B cell (primary cell): ENCODE measurements at regions not wholly inside any gene's neighbourhood (a gene's known extent, or its start where the extent isn't known, plus 50 kb on each side); places are given as distances from the start of the nearest gene placed in this dataset.

Experiments used
- ATAC-seq: fragments of 200-7000 bp; cut with Tn5 transposase; one replicate; pipeline ENCODE4 v1.10.0; 2021; ENCODE audit warnings: low read depth, mild to moderate bottlenecking, moderate number of reproducible peaks, moderate library complexity
- CTCF ChIA-PET: fragments of 350-600 bp; sonication (Branson Sonifier 250); formaldehyde crosslinking; loops from one replicate; lab custom pipeline; 2021; ENCODE audit warnings: antibody characterized with exemption, inconsistent platforms; lab: Charles Lee
- POLR2A ChIA-PET: fragments of 350-600 bp; sonication (Branson Sonifier 250); formaldehyde crosslinking; loops from one replicate; lab custom pipeline; 2021; ENCODE audit warnings: antibody characterized with exemption; lab: Charles Lee
- DNase-seq: peaks from one replicate; pipeline ENCODE4 v3.0.0; 2013
- H2AFZ ChIP-seq: 2 replicates; pipeline ENCODE4 v1.6.1; 2012; ENCODE audit warnings: mild to moderate bottlenecking, low read depth, low read length; ENCODE audit not compliant: insufficient read depth, poor library complexity, severe bottlenecking
- H3K27ac ChIP-seq, 2 donors: 1 replicate in 1 of 2; 2 replicates in 1 of 2; pipeline ENCODE4 v1.5.1; 2012 to 2013; ENCODE audit warnings: low read length in 2 of 2, mild to moderate bottlenecking in 2 of 2, moderate library complexity in 1 of 2
- H3K27me3 ChIP-seq, 4 experiments: fragments of 200-600 bp in 1 of 4; sonication (generic) in 1 of 4; replicated peaks in 1 of 4; 1 replicate in 2 of 4; 2 replicates in 2 of 4; pipeline versions ENCODE4 v1.6.1 to v1.7.0; 2013 to 2016; ENCODE audit warnings: low read length in 3 of 4, mild to moderate bottlenecking in 2 of 4, mixed read lengths in 1 of 4, moderate library complexity in 1 of 4; ENCODE audit not compliant: insufficient read depth in 4 of 4, control insufficient read depth in 3 of 4; ENCODE audit errors: control extremely low read depth in 1 of 4
- H3K36me3 ChIP-seq, 2 experiments: replicated peaks in 1 of 2; 1 replicate in 1 of 2; 2 replicates in 1 of 2; pipeline versions ENCODE4 v1.6.1 to v1.7.1; 2013; ENCODE audit warnings: low read length in 1 of 2; ENCODE audit not compliant: insufficient read depth in 2 of 2, control insufficient read depth in 1 of 2; ENCODE audit errors: control extremely low read depth in 1 of 2, extremely low read depth in 1 of 2
- H3K4me1 ChIP-seq, 2 donors: fragments of 200-600 bp in 1 of 2; sonication (generic) in 1 of 2; 1 replicate in 1 of 2; 2 replicates in 1 of 2; pipeline versions ENCODE4 v1.5.1 to v1.6.1; 2013 to 2017; ENCODE audit warnings: low read length in 2 of 2; ENCODE audit not compliant: control insufficient read depth in 2 of 2, insufficient read depth in 2 of 2
- H3K4me2 ChIP-seq: replicated peaks from 2 replicates; pipeline ENCODE3; 2012; ENCODE audit warnings: mild to moderate bottlenecking, low read depth, low read length; ENCODE audit not compliant: poor library complexity, severe bottlenecking
- H3K4me3 ChIP-seq, 5 experiments: fragments of 200-600 bp in 1 of 5; sonication (generic) in 1 of 5; 1 replicate in 3 of 5; 2 replicates in 2 of 5; pipeline versions ENCODE4 v1.5.1 to v1.7.0; 2011 to 2016; ENCODE audit warnings: low read length in 4 of 5, mild to moderate bottlenecking in 4 of 5, low read depth in 2 of 5, control low read depth in 1 of 5, moderate library complexity in 1 of 5; ENCODE audit not compliant: insufficient read depth in 1 of 5; ENCODE audit errors: control extremely low read depth in 1 of 5, extremely low read depth in 1 of 5
- H3K79me2 ChIP-seq: fragments of 200-600 bp; sonication (generic); one replicate; pipeline ENCODE4 v1.6.0; 2016; ENCODE audit warnings: low read length; ENCODE audit not compliant: control insufficient read depth, insufficient read depth
- H3K9ac ChIP-seq: fragments of 200-600 bp; sonication (generic); 2 replicates; pipeline ENCODE4 v1.6.1; 2017; ENCODE audit warnings: mild to moderate bottlenecking, low read length, moderate library complexity
- H3K9me3 ChIP-seq, 3 donors: one replicate each; pipeline versions ENCODE4 v1.6.1 to v1.7.1; 2013; ENCODE audit warnings: low read length in 2 of 3; ENCODE audit not compliant: control insufficient read depth in 2 of 3, insufficient read depth in 1 of 3; ENCODE audit errors: control extremely low read depth in 1 of 3
- H4K20me1 ChIP-seq: 2 replicates; pipeline ENCODE4 v1.6.0; 2012; ENCODE audit warnings: mild to moderate bottlenecking, low read length; ENCODE audit not compliant: insufficient read depth, control insufficient read depth, poor library complexity, severe bottlenecking
- H3K27ac Mint-ChIP-seq: one replicate; pipeline ENCODE4 v1.8.0; 2021; ENCODE audit warnings: mixed read lengths
- H3K27me3 Mint-ChIP-seq: one replicate; pipeline ENCODE4 v1.8.0; 2021; ENCODE audit warnings: mixed read lengths
- H3K4me1 Mint-ChIP-seq: one replicate; pipeline ENCODE4 v1.8.0; 2021; ENCODE audit warnings: mixed read lengths
- H3K4me3 Mint-ChIP-seq: one replicate; pipeline ENCODE4 v1.8.0; 2021; ENCODE audit warnings: mixed read lengths
- H3K9me3 Mint-ChIP-seq: one replicate; pipeline ENCODE4 v1.8.0; 2022; ENCODE audit warnings: mixed read lengths; ENCODE audit not compliant: insufficient read depth
- EZH2 ChIP-seq: IDR thresholded peaks from 2 replicates; pipeline ENCODE4 v1.6.1; 2012; ENCODE audit warnings: borderline replicate concordance, low read depth, mild to moderate bottlenecking, moderate library complexity, low read length; ENCODE audit not compliant: insufficient read depth, poor library complexity, severe bottlenecking
- WGBS: methylation state at CpG from one replicate; pipeline ENCODE4 v1.1.5; 2013; ENCODE audit warnings: missing lambda C conversion rate; ENCODE audit not compliant: insufficient coverage; 5-methylcytosine and 5-hydroxymethylcytosine counted together
- intact Hi-C: fragments of 100-400 bp; cut with micrococcal nuclease; formaldehyde crosslinking; loops from one replicate; pipeline ENCODE4 v1.10.0; 2022
- TF ChIP-seq, protein P1 (sequence below): fragments of 200-600 bp; IDR thresholded peaks from one replicate; pipeline ENCODE4 v1.8.0; 2022; ENCODE audit warnings: antibody characterized with exemption, mild to moderate bottlenecking

DNA sequence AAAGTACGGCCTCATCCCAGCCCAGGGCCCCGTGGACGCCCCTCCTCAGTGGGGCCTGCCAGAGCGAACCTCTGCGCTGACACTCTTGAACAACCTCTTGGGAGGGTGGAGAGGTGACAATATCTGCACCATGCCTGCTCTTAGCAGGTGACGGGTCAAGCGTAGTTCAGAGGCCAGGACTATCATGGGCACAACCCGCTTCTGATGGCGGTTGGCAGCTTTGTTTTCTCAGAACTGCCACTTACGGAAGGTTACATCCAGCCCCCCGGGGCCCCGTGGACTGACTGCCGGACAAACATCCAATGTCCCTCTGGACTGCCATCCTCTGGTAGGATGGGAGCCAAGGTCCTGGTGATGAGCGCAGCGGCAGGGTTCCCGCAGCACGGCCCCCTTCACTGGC is 91.1 kb downstream of the TUBA3C start:
- H4K20me1 ChIP-seq, result no peaks in the 10 kb centered on the region
- Mint-ChIP-seq H3K9me3 (peaks cover 6% of the 10 kb centered on the region), H3K4me3 (no peak overlapping the region), H3K27me3 (no peaks in the 10 kb centered on the region), H3K27ac (no peak overlapping the region), H3K4me1 (no peaks in the 10 kb centered on the region)
- DNase-seq (no peak), ATAC-seq (no peak)
- intact Hi-C loops, result no loop called here
- H3K9ac ChIP-seq, result no peak overlapping the region
- no peaks in the 10 kb centered on the region for H3K36me3 ChIP-seq
- ChIA-PET CTCF (no interaction called here), POLR2A (no interaction called here)
- no peak overlapping the region for H3K4me3 ChIP-seq
- no peak for TF ChIP-seq EZH2
- TF ChIP-seq, protein P1, sequence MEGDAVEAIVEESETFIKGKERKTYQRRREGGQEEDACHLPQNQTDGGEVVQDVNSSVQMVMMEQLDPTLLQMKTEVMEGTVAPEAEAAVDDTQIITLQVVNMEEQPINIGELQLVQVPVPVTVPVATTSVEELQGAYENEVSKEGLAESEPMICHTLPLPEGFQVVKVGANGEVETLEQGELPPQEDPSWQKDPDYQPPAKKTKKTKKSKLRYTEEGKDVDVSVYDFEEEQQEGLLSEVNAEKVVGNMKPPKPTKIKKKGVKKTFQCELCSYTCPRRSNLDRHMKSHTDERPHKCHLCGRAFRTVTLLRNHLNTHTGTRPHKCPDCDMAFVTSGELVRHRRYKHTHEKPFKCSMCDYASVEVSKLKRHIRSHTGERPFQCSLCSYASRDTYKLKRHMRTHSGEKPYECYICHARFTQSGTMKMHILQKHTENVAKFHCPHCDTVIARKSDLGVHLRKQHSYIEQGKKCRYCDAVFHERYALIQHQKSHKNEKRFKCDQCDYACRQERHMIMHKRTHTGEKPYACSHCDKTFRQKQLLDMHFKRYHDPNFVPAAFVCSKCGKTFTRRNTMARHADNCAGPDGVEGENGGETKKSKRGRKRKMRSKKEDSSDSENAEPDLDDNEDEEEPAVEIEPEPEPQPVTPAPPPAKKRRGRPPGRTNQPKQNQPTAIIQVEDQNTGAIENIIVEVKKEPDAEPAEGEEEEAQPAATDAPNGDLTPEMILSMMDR, result no peak
- no peaks in the 10 kb centered on the region for H3K27me3 ChIP-seq
- H3K4me2 ChIP-seq, result no peak overlapping the region
- no peak overlapping the region for H3K27ac ChIP-seq
- no peak overlapping the region for H2AFZ ChIP-seq
- no peaks in the 10 kb centered on the region for H3K79me2 ChIP-seq
- H3K4me1 ChIP-seq, result no peaks in the 10 kb centered on the region
- WGBS, result 98% methylated on average over 17 of the region's 17 CpGs
- H3K9me3 ChIP-seq, result peaks cover 0 to 32% (median 0%) of the 10 kb centered on the region in 3 donors

DNA sequence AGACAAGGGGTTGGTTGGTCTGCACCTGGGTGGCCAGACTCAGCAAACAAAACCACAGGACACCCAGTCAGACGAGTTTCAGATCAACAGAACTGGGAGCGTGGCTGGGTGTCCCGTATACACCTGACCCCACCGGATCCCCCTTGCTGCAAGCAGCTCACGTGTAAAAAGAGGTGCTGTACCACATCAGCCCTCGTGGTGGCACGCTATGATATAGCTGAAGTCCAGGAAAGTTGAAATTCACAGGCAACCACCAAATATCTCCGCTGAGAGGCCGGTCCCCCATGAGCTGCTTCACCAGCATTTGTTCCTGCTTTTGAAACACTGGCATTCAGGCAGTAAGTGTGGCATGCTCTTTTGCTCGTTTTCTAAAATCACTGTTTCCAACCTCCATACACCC is 92.3 kb downstream of the TUBA3C start:
- H3K4me3 ChIP-seq, result no peak overlapping the region
- no peaks in the 10 kb centered on the region for H4K20me1 ChIP-seq
- H3K27me3 Mint-ChIP-seq, result no peaks in the 10 kb centered on the region
- H3K9ac ChIP-seq, result no peak overlapping the region
- H3K4me3 Mint-ChIP-seq, result no peak overlapping the region
- no peaks in the 10 kb centered on the region for H3K4me1 ChIP-seq
- CTCF ChIA-PET, result no interaction called here
- no peak overlapping the region for H3K27ac ChIP-seq
- H3K9me3 ChIP-seq, result peaks cover 0 to 38% (median 0%) of the 10 kb centered on the region in 3 donors
- H2AFZ ChIP-seq, result no peak overlapping the region
- DNase-seq, result no peak
- no peaks in the 10 kb centered on the region for H3K27me3 ChIP-seq
- peaks cover 4% of the 10 kb centered on the region for H3K9me3 Mint-ChIP-seq
- ATAC-seq, result no peak
- H3K4me1 Mint-ChIP-seq, result no peaks in the 10 kb centered on the region
- TF ChIP-seq EZH2, result no peak
- no peak overlapping the region for H3K27ac Mint-ChIP-seq
- intact Hi-C loops, result no loop called here
- no peaks in the 10 kb centered on the region for H3K79me2 ChIP-seq
- POLR2A ChIA-PET, result no interaction called here
- no peaks in the 10 kb centered on the region for H3K36me3 ChIP-seq
- H3K4me2 ChIP-seq, result no peak overlapping the region
- 64% methylated on average over 9 of the region's 10 CpGs for WGBS
